ENCODE measurements at regions not wholly inside any gene's neighbourhood (a gene's known extent, or its start where the extent isn't known, plus 50 kb on each side); places are given as distances from the start of the nearest gene placed in this dataset.

- TF ChIP-seq, protein P1, sequence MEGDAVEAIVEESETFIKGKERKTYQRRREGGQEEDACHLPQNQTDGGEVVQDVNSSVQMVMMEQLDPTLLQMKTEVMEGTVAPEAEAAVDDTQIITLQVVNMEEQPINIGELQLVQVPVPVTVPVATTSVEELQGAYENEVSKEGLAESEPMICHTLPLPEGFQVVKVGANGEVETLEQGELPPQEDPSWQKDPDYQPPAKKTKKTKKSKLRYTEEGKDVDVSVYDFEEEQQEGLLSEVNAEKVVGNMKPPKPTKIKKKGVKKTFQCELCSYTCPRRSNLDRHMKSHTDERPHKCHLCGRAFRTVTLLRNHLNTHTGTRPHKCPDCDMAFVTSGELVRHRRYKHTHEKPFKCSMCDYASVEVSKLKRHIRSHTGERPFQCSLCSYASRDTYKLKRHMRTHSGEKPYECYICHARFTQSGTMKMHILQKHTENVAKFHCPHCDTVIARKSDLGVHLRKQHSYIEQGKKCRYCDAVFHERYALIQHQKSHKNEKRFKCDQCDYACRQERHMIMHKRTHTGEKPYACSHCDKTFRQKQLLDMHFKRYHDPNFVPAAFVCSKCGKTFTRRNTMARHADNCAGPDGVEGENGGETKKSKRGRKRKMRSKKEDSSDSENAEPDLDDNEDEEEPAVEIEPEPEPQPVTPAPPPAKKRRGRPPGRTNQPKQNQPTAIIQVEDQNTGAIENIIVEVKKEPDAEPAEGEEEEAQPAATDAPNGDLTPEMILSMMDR (conservative IDR thresholded peaks at IDR 0.05) = no peak
- no peak for TF ChIP-seq EZH2 (IDR thresholded peaks at IDR 0.05; ENCODE audit: low read depth)
These were observed 274.9 kb downstream of the FAM43A start for GRCh38 chr3:194960446-194961032.
